Omental fat pad (tissue), 3 donors: ENCODE measurements at regions not wholly inside any gene's neighbourhood (a gene's known extent, or its start where the extent isn't known, plus 50 kb on each side); places are given as distances from the start of the nearest gene placed in this dataset.

Source experiments
- ATAC-seq: fragments of 150-250 bp; one replicate; pipeline ENCODE4 v1.9.1; 2016; ENCODE audit warnings: mild to moderate bottlenecking, moderate library complexity; ENCODE audit not compliant: low FRiP score
- DNase-seq: peaks from one replicate; pipeline ENCODE4 v3.0.0-alpha.2; 2019; ENCODE audit warnings: low spot score
- TF ChIP-seq, protein P1 (sequence below), 3 donors: fragments of 450-650 bp; IDR thresholded peaks; one replicate each; pipeline ENCODE4 v1.5.1; 2016 to 2017; ENCODE audit warnings: antibody characterized with exemption in 3 of 3, mild to moderate bottlenecking in 3 of 3, moderate library complexity in 2 of 3

DNA sequence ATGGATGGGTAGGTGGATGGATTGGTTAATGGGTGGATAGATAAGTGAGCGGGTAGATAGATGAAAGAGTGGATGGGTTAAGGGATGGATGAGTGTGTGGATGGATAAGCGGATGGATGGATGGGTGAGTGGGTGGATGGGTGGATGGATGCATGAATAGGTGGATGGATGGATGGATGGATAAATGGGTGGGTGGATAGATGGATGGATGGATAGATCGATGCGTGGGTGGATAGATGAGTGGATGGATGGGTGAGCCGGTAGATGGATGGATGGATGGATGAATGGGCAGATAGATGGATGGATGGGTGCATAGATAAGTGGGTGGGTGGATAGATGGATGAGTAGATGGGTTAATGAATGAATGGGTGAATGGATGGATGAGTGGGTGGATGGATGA lies 90.9 kb downstream of the CPZ start:
- DNase-seq (no peak), ATAC-seq (no peak)
- TF ChIP-seq, protein P1, sequence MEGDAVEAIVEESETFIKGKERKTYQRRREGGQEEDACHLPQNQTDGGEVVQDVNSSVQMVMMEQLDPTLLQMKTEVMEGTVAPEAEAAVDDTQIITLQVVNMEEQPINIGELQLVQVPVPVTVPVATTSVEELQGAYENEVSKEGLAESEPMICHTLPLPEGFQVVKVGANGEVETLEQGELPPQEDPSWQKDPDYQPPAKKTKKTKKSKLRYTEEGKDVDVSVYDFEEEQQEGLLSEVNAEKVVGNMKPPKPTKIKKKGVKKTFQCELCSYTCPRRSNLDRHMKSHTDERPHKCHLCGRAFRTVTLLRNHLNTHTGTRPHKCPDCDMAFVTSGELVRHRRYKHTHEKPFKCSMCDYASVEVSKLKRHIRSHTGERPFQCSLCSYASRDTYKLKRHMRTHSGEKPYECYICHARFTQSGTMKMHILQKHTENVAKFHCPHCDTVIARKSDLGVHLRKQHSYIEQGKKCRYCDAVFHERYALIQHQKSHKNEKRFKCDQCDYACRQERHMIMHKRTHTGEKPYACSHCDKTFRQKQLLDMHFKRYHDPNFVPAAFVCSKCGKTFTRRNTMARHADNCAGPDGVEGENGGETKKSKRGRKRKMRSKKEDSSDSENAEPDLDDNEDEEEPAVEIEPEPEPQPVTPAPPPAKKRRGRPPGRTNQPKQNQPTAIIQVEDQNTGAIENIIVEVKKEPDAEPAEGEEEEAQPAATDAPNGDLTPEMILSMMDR (IDR thresholded peaks at IDR 0.05): no peak

DNA sequence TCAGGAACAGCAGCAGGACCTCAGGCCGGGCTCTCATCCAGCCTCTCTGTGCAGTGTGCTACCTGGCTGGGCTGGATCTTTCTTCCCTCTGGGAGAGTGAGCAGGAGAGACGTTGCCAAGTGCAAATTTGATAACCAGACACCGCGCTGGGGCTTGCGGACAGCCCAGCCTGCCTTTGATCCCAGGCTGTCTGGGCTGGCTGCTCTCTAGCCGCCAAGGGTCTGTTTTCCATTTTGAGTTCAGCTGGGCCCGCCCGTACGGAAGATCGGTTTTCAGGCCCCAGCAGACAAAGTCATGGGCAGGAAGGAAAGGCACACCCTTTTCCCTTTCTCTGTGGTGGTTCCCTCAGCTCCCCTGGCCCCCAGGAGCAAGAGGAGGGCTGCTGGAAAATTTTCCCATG lies 90.2 kb downstream of the CPZ start:
- no peak for DNase-seq
- TF ChIP-seq, protein P1 (IDR thresholded peaks at IDR 0.05): no peak
- no peak for ATAC-seq

DNA sequence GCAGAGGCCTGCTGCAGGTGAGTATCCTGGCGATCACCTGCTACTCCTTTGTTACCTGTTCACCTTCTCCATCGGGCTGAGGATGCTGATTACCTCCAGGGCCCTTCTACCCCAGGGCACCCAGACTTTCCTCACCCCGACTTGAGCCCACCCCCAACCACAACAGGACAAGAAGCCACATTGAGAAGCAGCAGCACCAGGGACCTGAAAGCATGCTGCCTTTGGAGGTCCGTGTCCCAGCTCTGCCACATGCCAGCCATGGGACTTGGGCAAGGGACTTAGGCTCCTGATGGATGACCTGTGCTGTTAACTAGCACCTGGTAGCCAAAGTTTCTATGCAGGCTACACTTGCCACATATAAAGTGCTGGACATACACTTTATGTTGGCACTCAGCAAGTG lies 89.7 kb downstream of the CPZ start:
- TF ChIP-seq, protein P1 (IDR thresholded peaks at IDR 0.05): no peak
- ATAC-seq (no peak), DNase-seq (no peak)

DNA sequence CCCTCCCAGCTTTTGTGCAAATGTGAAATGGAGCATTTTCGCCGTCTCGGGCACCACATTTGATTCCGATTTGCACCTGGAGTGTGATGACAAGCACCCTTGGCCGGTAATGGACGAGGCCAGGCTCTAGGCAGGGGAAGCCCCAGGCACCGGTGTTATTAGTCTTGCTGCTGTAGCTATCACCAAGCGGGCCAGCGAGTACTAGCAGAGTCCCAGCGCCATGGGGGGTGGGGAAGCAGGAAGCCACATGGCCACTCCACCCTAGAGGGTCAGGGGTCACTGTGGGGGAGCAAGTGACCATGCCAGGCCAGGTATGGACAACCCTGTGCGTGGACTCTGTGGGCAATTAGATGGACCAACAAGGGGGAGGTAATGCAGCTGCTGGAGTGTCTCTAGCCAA lies 88.8 kb downstream of the CPZ start:
- no peak for DNase-seq
- ATAC-seq: no peak
- TF ChIP-seq, protein P1 (IDR thresholded peaks at IDR 0.05): no peak

DNA sequence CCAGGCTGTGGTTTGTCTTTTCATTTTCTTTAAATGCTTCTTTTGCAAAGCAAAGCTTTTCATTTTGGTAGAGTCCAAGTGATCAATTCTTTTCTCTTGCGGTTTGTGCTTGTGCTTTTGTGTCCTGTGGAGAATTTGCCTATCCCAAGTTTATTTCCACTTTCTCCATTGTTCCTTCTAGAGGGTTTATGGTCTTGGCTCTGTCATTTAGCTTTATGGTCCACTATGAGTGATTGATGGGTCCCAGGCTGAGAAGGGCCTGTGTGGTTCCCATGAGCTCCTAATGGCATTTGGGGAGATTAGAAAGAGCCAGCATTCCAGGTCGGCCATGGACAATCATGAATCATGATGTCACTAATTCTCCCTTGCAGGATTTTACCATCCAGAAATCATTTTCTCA lies 86.5 kb downstream of the CPZ start:
- ATAC-seq: no peak
- no peak for DNase-seq

DNA sequence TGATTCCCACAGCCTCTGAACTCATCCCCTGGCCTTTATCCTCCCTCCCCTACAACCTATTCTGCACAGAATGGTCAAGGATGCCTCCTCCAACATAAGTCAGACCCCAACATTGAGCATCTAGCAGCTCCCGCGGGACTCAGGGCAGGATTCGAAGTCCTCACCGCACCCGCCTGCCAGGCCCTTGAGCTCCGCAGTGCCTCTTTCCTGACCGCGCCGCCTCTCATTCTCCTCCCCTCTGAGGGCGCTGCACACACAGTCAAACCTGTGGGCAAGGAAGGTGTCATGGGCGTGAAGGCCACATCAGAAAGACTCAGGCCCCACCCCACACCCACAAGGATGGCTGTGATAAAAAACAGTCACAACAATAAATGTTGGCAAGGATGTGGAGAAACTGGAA lies 84.1 kb downstream of the CPZ start:
- DNase-seq (no peak), ATAC-seq (no peak)
- TF ChIP-seq, protein P1 (IDR thresholded peaks at IDR 0.05): no peak

More for the DNA sequence above, 86.5 kb downstream of the CPZ start:
- TF ChIP-seq, protein P1 (IDR thresholded peaks at IDR 0.05): no peak

DNA sequence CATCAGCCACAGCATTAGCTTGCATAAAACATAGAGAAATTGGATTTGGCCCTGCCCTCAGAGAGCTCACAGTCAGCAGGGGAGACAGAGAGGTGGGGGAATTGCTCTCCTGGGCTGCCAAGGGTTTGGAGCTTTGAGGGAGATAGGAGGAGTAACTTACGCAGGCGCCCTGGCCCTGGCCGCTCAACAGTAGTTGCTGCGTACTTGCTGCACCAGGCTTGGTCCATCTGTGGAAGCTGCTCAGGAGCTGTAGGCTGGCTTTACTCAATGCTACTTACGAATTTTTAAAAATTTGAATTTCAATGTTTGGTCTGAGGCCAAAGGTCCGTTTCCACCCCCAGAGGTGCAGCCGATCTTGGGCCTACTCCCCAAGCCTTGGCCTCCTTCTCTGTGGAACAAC lies 83.3 kb downstream of the CPZ start:
- no peak for DNase-seq
- TF ChIP-seq, protein P1 (IDR thresholded peaks at IDR 0.05): no peak
- ATAC-seq: no peak
